Gastroesophageal sphincter (tissue), 3 donors: ENCODE measurements at regions not wholly inside any gene's neighbourhood (a gene's known extent, or its start where the extent isn't known, plus 50 kb on each side); places are given as distances from the start of the nearest gene placed in this dataset.

Experiments used
- EP300 ChIP-seq: sonication (generic); formaldehyde crosslinking; IDR thresholded peaks from one replicate; pipeline ENCODE4 v1.6.1; 2017; ENCODE audit warnings: antibody characterized with exemption, mild to moderate bottlenecking
- TF ChIP-seq, protein P1 (sequence below), 4 experiments: fragments of 200-600 bp in 2 of 4; fragments of 450-650 bp in 2 of 4; sonication (generic) in 1 of 4; IDR thresholded peaks; one replicate each; pipeline ENCODE4 v1.5.1; 2017 to 2019; ENCODE audit warnings: antibody characterized with exemption in 4 of 4, mild to moderate bottlenecking in 2 of 4, moderate library complexity in 2 of 4

- TF ChIP-seq, protein P1, sequence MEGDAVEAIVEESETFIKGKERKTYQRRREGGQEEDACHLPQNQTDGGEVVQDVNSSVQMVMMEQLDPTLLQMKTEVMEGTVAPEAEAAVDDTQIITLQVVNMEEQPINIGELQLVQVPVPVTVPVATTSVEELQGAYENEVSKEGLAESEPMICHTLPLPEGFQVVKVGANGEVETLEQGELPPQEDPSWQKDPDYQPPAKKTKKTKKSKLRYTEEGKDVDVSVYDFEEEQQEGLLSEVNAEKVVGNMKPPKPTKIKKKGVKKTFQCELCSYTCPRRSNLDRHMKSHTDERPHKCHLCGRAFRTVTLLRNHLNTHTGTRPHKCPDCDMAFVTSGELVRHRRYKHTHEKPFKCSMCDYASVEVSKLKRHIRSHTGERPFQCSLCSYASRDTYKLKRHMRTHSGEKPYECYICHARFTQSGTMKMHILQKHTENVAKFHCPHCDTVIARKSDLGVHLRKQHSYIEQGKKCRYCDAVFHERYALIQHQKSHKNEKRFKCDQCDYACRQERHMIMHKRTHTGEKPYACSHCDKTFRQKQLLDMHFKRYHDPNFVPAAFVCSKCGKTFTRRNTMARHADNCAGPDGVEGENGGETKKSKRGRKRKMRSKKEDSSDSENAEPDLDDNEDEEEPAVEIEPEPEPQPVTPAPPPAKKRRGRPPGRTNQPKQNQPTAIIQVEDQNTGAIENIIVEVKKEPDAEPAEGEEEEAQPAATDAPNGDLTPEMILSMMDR (IDR thresholded peaks at IDR 0.05), result no peak
- no peak for TF ChIP-seq EP300
These were observed 103.6 kb upstream of the CNKSR3 start for GRCh38 chr6:154614101-154614500.
